Erythroblast (primary cell): ENCODE measurements at regions not wholly inside any gene's neighbourhood (a gene's known extent, or its start where the extent isn't known, plus 50 kb on each side); places are given as distances from the start of the nearest gene placed in this dataset.

Source experiments
- DNase-seq, 2 experiments: peaks; one replicate each; lab custom pipeline; 2025; lab: John Stamatoyannopoulos, UW
- GATA1 ChIP-seq: IDR thresholded peaks from 2 replicates; pipeline ENCODE4 v1.6.1; 2011; ENCODE audit warnings: low read depth, mild to moderate bottlenecking, control low read depth, low read length, moderate library complexity
- POLR2A ChIP-seq: IDR thresholded peaks from 2 replicates; pipeline ENCODE4 v1.6.1; 2011; ENCODE audit warnings: mild to moderate bottlenecking, low read length

DNA sequence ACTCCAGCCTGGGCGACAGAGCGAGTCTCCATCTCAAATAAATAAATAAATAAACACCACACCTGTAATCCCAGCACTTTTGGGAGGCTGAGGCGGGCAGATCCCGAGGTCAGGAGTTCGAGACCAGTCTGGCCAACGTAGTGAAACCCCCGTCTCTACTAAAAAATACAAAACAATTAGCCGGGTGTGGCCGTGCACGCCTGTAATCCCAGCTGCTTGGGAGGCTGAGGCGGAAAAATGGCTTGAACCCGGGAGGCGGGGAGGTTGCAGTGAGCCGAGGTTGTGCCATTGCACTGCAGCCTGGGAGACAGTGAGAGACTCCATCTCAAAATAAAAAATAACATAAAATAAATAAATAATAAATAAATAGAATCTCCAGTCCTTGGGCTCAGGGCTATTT lies 185.8 kb downstream of the SHOX start:
- TF ChIP-seq GATA1 = no peak
- no peak for TF ChIP-seq POLR2A
- DNase-seq = no peak

- TF ChIP-seq POLR2A (no peak), GATA1 (no peak)
- DNase-seq = peak; percentile 4 to 25
Measured at GRCh38 chrX:810186-810585, 179.6 kb downstream of the SHOX start.

- no peak for TF ChIP-seq GATA1
- no peak for TF ChIP-seq POLR2A
- no peak for DNase-seq
Measured at GRCh38 chrX:809081-809480, 178.5 kb downstream of the SHOX start.

GRCh38 chrX:806586-806985 lies 176.0 kb downstream of the SHOX start:
- no peak for TF ChIP-seq POLR2A
- TF ChIP-seq GATA1 = no peak
- DNase-seq = no peak

GRCh38 chrX:805988-806387 lies 175.4 kb downstream of the SHOX start:
- no peak for TF ChIP-seq GATA1
- no peak for TF ChIP-seq POLR2A

GRCh38 chrX:805103-805670 lies 174.6 kb downstream of the SHOX start:
- DNase-seq = no peak
- TF ChIP-seq POLR2A (no peak), GATA1 (no peak)

More at GRCh38 chrX:805988-806387, 175.4 kb downstream of the SHOX start:
- no peak for DNase-seq

DNA sequence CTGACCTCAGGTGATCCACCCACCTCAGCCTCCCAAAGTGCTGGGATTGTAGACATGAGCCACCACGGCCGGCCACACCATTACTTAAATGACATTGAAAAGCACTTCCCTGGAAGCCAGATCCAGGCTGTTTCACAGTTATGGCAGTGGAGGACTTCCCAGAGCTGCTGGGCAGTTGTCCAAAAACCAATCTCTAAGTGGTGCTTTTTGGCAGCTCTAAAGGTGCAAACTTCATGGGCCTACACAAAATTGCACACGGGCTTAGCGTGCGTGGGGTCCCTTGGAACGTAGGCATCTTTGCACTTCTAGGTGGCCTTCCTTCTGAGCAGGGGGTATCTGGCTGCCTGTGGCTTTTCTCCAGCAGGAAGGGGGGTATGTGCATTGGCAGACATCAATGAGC lies 172.3 kb downstream of the SHOX start:
- DNase-seq = no peak
- TF ChIP-seq POLR2A (no peak), GATA1 (no peak)

DNA sequence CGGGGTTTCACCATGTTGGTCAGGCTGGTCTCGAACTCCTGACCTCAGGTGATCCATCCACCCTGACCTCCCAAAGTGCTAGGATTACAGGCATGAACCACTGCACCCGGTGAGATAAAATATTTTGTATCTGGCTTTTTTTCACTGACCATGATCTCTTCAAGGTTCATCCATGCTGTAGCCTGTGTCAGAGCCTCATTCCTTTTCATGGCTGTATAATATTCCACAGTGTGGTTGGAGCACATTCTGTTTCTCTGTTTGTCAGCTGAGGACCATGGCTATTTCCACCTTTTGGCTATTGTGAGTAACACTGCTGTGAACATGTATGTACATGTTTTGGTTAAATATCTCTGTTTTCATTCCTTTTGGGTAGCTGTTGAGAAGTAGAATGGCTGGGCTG lies 169.2 kb downstream of the SHOX start:
- no peak for TF ChIP-seq POLR2A
- TF ChIP-seq GATA1 = no peak
- DNase-seq = no peak

DNA sequence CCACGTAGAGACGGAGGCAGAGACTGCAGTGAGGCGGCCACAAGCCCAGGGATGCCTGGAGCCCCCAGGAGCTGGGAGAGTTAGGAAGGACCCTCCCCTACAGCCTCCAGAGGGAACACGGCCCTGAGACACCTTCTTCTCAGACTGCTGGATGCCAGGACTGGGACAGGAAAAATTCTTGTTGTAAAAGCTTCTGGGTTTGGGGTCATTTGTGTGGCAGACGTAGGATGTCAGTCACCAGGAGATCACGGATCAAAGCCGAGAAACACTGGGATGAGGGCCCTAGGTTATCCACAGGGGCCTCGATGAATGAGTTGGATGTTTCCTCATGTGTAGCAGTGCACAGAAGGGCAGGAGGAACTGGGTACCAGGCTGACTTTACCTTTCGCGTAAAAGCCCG lies 163.7 kb downstream of the SHOX start:
- no peak for TF ChIP-seq GATA1
- TF ChIP-seq POLR2A = no peak
- DNase-seq = no peak

- no peak for DNase-seq
- no peak for TF ChIP-seq GATA1
- TF ChIP-seq POLR2A = no peak
Measured at GRCh38 chrX:793216-793770, 162.7 kb downstream of the SHOX start.

GRCh38 chrX:791479-792034 lies 161.0 kb downstream of the SHOX start:
- no peak for DNase-seq
- TF ChIP-seq POLR2A = no peak
- TF ChIP-seq GATA1 = no peak

DNA sequence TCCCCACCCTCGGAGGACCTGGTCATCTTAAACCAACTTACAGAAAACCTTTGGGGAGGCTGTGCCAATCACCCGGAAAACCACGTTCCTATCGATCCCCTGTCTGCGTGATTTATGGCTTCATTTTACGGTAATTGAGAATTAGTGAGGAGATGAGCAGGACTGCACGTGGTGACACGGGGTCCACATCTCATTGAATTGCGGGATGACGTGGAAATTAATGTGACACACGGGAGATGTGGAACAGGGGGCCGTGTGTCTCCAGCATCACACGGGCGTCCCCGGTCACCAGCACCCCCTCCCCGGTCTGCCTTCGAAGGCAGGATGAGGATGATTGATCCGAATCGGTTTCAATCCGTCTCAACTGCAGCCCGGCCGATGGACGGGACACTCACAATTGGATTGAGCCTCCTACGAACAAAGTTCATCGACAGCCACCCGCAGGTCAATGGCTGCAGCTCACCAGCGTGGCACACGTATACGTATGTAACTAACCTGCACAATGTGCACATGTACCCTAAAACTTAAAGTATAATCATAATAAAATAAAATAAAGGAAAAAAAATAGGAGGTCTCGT lies 160.3 kb downstream of the SHOX start:
- TF ChIP-seq POLR2A (no peak), GATA1 (no peak)
- DNase-seq = no peak

- DNase-seq = no peak
- TF ChIP-seq POLR2A (no peak), GATA1 (no peak)
Measured at GRCh38 chrX:790041-790506, 159.5 kb downstream of the SHOX start.

DNA sequence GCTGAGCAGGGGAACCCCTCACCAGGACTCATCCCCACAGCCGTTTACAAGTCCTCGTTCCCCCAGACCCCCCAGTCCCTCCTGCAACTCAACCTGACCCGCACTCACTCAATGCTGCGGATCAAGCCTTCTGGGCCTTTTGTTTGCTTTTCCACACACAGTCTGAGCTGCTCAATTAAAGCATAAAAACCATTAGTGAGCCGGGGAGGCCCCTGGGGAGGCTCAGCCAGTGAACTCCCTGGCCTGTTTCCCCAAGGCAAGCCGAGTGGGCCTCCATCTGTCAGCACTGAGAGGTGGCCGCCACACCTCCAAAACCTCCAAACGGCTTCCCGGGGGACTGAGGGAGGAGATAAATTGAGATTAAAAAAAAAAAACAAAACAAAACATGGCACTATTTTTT lies 158.5 kb downstream of the SHOX start:
- TF ChIP-seq GATA1 = no peak
- no peak for TF ChIP-seq POLR2A
- no peak for DNase-seq
